GM12878 (cell line): ENCODE measurements at regions not wholly inside any gene's neighbourhood (a gene's known extent, or its start where the extent isn't known, plus 50 kb on each side); places are given as distances from the start of the nearest gene placed in this dataset.

Experiments
- ATAC-seq: fragments of 200-7000 bp; cut with Tn5 transposase; 3 replicates; pipeline ENCODE4 v1.9.1; 2020; ENCODE audit warnings: mild to moderate bottlenecking, moderate library complexity
- BruUV-seq: library from RNA; stranded (reverse); fragments of 400-500 nt; replicated peaks from 2 replicates; lab custom pipeline; 2021; lab: Mats Ljungman, UMichigan
- CTCF ChIA-PET: fragments of 300-600 bp; sonication (Branson Sonifier 250); formaldehyde crosslinking; extraction: SDS; loops from one replicate; lab custom pipeline; 2021; ENCODE audit warnings: inconsistent platforms; lab: Yijun Ruan, JAX
- POLR2A ChIA-PET: fragments of 350-600 bp; formaldehyde crosslinking; extraction: SDS; loops from one replicate; lab custom pipeline; 2021; ENCODE audit warnings: inconsistent platforms; lab: Charles Lee
- RAD21 ChIA-PET: fragments of 300-600 bp; sonication (Branson Sonifier 250); formaldehyde crosslinking; loops from one replicate; lab custom pipeline; 2023; ENCODE audit warnings: antibody characterized with exemption; ENCODE audit not compliant: unreplicated experiment; lab: Charles Lee
- SMC1A ChIA-PET: fragments of 300-600 bp; sonication (Branson Sonifier 250); formaldehyde crosslinking; loops from one replicate; lab custom pipeline; 2023; ENCODE audit not compliant: unreplicated experiment, uncharacterized antibody; lab: Charles Lee
- DNase-seq: peaks from one replicate; pipeline ENCODE4 v3.0.0-alpha.2; 2011; ENCODE audit warnings: low read depth, low spot score
- FAIRE-seq: peaks from 3 replicates; lab custom pipeline; 2011; peaks lifted over from hg19 to GRCh38; lab: Jason Lieb, UNC
- H2AFZ ChIP-seq: 2 replicates; pipeline ENCODE4 v1.6.0; 2011; ENCODE audit warnings: low read depth, low read length, control low read depth; ENCODE audit not compliant: control insufficient read depth
- H3K27ac ChIP-seq: 2 replicates; pipeline ENCODE4 v1.5.1; 2011; ENCODE audit warnings: control low read depth; ENCODE audit not compliant: control insufficient read depth, insufficient read depth
- H3K27me3 ChIP-seq, 2 experiments: replicated peaks in 1 of 2; 2 replicates each; pipeline versions ENCODE4 v1.6.0 to v1.6.1; 2011; ENCODE audit warnings: low read length in 1 of 2; ENCODE audit not compliant: control insufficient read depth in 2 of 2, insufficient read depth in 2 of 2
- H3K36me3 ChIP-seq, 2 experiments: 2 replicates each; pipeline ENCODE4 v1.5.1; 2011; ENCODE audit warnings: low read length in 1 of 2; ENCODE audit not compliant: control insufficient read depth in 2 of 2, insufficient read depth in 2 of 2
- H3K4me1 ChIP-seq: 2 replicates; pipeline ENCODE4 v1.6.1; 2011; ENCODE audit warnings: mild to moderate bottlenecking, low read length, moderate library complexity, mixed read lengths; ENCODE audit not compliant: control insufficient read depth, insufficient read depth
- H3K4me2 ChIP-seq: 2 replicates; pipeline ENCODE4 v1.6.0; 2011; ENCODE audit warnings: control low read depth; ENCODE audit not compliant: control insufficient read depth, insufficient read depth
- H3K4me3 ChIP-seq: fragments of 200-600 bp; sonication (generic); 2 replicates; pipeline ENCODE4 v1.5.1; 2016
- H3K79me2 ChIP-seq: 2 replicates; pipeline ENCODE4 v1.6.0; 2011; ENCODE audit warnings: low read length; ENCODE audit not compliant: control insufficient read depth, insufficient read depth
- H3K9ac ChIP-seq: 2 replicates; pipeline ENCODE4 v1.8.0; 2011; ENCODE audit warnings: low read length, control low read depth, mixed read lengths; ENCODE audit not compliant: control insufficient read depth, insufficient read depth
- H3K9me3 ChIP-seq: replicated peaks from 3 replicates; pipeline ENCODE4 v1.5.1; 2011; ENCODE audit warnings: mild to moderate bottlenecking, low read length; ENCODE audit not compliant: control insufficient read depth, insufficient read depth
- H4K20me1 ChIP-seq: 2 replicates; pipeline ENCODE4 v1.6.0; 2011; ENCODE audit not compliant: control insufficient read depth, insufficient read depth
- ATF7 ChIP-seq: fragments of 450-650 bp; IDR thresholded peaks from 2 replicates; pipeline ENCODE4 v1.6.1; 2016; ENCODE audit warnings: low read depth, mild to moderate bottlenecking
- BMI1 ChIP-seq: fragments of 450-650 bp; IDR thresholded peaks from 2 replicates; pipeline ENCODE4 v1.6.1; 2016; ENCODE audit warnings: mild to moderate bottlenecking, moderate library complexity, borderline replicate concordance
- IRF5 ChIP-seq: fragments of 450-650 bp; IDR thresholded peaks from 2 replicates; pipeline ENCODE4 v1.6.1; 2017; ENCODE audit warnings: borderline replicate concordance
- KAT2A ChIP-seq: conservative IDR thresholded peaks from 2 replicates; pipeline ENCODE4 v1.6.1; 2011; ENCODE audit warnings: low read depth, low read length; ENCODE audit not compliant: control insufficient read depth
- LARP7 ChIP-seq: fragments of 450-650 bp; IDR thresholded peaks from 2 replicates; pipeline ENCODE4 v1.6.1; 2017; ENCODE audit warnings: mild to moderate bottlenecking
- NFIC ChIP-seq: IDR thresholded peaks from 2 replicates; pipeline ENCODE4 v1.6.1; 2012; ENCODE audit warnings: low read depth, mild to moderate bottlenecking, inconsistent platforms, low read length, moderate library complexity
- NRF1 ChIP-seq: conservative IDR thresholded peaks from 2 replicates; pipeline ENCODE4 v1.6.1; 2011; ENCODE audit warnings: mild to moderate bottlenecking, low read depth, low read length, improper control_type of control experiment
- SUPT20H ChIP-seq: IDR thresholded peaks from 2 replicates; pipeline ENCODE4 v1.6.1; 2011; ENCODE audit warnings: low read depth, mild to moderate bottlenecking, low read length, moderate library complexity, borderline replicate concordance; ENCODE audit not compliant: control insufficient read depth
- ZBTB4 ChIP-seq: fragments of 450-650 bp; formaldehyde crosslinking; IDR thresholded peaks from 2 replicates; pipeline ENCODE4 v1.4.0; 2022; ENCODE audit warnings: mild to moderate bottlenecking, moderate library complexity
- ZNF207 ChIP-seq: fragments of 450-650 bp; IDR thresholded peaks from 2 replicates; pipeline ENCODE4 v1.6.1; 2014; ENCODE audit warnings: antibody characterized with exemption, mild to moderate bottlenecking, borderline replicate concordance
- WGBS: methylation state at CpG from one replicate; pipeline ENCODE4 v1.1.6; 2016; ENCODE audit warnings: low lambda C conversion rate; ENCODE audit not compliant: insufficient replicate concordance, insufficient coverage; ENCODE audit errors: missing lambda C conversion rate; 5-methylcytosine and 5-hydroxymethylcytosine counted together
- in situ Hi-C: fragments of 300-500 bp; cut with MboI; formaldehyde crosslinking; loops from 9 replicates; pipeline ENCODE4 v1.14.3; 2018; ENCODE audit warnings: mixed read lengths
- intact Hi-C: fragments of 100-400 bp; cut with micrococcal nuclease; formaldehyde crosslinking; loops from one replicate; pipeline ENCODE4 v1.14.2; 2022; ENCODE audit not compliant: unreplicated experiment

DNA sequence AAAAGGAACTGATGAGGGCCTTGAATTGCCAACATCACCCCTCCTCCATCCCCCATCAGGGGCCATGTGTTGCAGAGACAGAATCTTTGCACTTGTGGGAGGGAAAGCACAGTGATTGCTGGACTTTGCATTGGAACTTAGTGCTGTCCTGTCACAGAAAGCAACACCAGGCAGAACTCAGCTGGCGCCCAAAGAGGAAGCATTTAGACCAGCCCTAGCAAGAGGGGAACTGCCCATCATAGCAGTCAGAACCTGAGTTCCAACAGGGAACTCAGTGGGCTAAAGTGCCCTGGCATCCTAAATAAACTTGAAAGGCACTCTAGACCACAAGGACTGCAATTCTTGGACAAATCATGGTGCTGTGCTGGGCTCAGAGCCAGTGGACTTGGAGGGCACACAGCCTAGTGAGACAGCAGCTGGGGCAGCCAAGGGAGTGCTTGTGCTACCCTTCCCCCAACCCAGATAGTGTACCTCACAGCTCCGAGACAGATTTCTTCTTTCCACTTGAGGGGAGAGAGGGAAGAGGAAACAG lies 128.1 kb downstream of the ACTL7B start:
- ChIA-PET POLR2A (no interaction called here), SMC1A (no interaction called here), RAD21 (no interaction called here), CTCF (no interaction called here)
- 0% methylated on average over 2 of the region's 2 CpGs for WGBS
- no peak for FAIRE-seq
- no peak for ATAC-seq
- Histone ChIP-seq H3K4me2 (no peak overlapping the region), H3K36me3 (no peaks in the 10 kb centered on the region), H3K9me3 (no peaks in the 10 kb centered on the region), H4K20me1 (no peaks in the 10 kb centered on the region), H2AFZ (no peak overlapping the region), H3K79me2 (no peaks in the 10 kb centered on the region), H3K27ac (no peak overlapping the region), H3K4me3 (no peak overlapping the region), H3K4me1 (no peaks in the 10 kb centered on the region), H3K9ac (no peak overlapping the region), H3K27me3 (no peaks in the 10 kb centered on the region; a peak in 1 of 4 replicates)
- DNase-seq: no peak
- intact Hi-C loops (no loop called here), in situ Hi-C loops (no loop called here)
- TF ChIP-seq BMI1: no peak
- TF ChIP-seq LARP7: no peak
- no peak for TF ChIP-seq IRF5
- no peak for TF ChIP-seq NRF1
- TF ChIP-seq ZNF207: no peak
- no peak for TF ChIP-seq ATF7
- TF ChIP-seq KAT2A: no peak
- TF ChIP-seq SUPT20H: no peak
- TF ChIP-seq ZBTB4 (CRISPR knock-in tag): no peak
- TF ChIP-seq NFIC: no peak
- no TSS peak for BruUV-seq
